ENCODE measurements at regions not wholly inside any gene's neighbourhood (a gene's known extent, or its start where the extent isn't known, plus 50 kb on each side); places are given as distances from the start of the nearest gene placed in this dataset.

DNA sequence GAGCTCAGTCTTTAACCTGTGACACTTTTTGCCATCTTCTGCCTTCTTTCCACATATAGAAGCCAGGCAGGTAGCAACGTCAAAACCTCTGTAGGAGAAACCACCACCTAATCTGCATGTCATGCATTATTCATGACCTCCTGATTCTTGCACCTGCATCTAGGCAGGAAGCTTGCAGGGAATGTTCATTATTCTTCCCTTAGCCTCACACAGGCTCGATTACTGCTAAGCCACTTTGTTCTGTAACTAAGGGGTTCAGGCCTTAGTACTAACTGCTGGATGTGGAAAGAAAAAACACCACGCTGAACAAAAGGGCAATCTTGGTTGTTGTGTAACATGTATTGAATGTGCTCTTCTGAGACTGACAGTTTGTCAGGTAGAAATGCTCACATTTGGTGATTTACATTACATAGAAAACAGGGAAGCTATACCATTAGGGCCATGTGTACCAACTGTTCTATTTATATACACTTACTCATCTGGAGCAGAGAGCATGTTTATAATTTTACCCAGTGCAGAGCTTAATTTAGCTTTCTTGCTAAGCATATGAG, 366.9 kb downstream of the KLF12 start:
- no peak for ATAC-seq

DNA sequence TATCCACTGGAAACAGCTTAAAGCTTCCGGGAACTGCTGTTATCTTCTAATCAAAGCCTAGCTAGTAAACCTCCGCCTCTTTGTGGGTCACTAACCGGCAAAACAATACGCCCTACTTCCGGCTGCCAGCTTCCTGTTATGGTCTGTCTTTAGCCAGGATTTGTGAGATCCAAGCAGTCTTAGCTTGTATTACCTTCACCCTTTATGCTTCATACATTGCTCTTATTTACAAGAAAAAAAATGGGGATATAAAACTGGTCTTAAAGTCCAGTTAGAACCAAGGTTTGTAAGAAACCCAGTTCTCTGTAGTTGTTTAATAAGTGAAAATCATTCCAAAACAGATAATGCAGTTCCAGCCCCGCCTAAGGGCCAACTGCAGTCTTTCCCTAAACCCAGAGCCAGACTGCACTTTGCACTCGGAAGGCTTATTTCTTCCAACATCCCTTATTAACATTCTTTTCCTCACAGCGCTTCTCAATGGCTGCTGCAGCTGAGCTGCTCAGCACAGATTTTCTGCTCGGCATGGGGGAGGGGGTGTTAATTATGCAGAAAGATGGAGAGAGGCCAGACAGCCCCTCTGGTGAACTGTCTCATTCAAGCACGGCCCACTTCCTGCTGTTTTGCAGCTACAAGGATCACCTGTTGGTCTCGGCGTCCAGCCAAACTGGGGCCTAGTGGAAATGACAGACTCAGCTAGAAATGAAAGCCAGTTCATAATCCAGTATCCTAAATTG, 368.4 kb downstream of the KLF12 start:
- TF ChIP-seq GLIS3 (CRISPR knock-in tag; IDR thresholded peaks at IDR 0.05): no peak
- no peak for TF ChIP-seq BACH2 (CRISPR knock-in tag; IDR thresholded peaks at IDR 0.05; ENCODE audit: borderline replicate concordance)
- TF ChIP-seq, protein P1, sequence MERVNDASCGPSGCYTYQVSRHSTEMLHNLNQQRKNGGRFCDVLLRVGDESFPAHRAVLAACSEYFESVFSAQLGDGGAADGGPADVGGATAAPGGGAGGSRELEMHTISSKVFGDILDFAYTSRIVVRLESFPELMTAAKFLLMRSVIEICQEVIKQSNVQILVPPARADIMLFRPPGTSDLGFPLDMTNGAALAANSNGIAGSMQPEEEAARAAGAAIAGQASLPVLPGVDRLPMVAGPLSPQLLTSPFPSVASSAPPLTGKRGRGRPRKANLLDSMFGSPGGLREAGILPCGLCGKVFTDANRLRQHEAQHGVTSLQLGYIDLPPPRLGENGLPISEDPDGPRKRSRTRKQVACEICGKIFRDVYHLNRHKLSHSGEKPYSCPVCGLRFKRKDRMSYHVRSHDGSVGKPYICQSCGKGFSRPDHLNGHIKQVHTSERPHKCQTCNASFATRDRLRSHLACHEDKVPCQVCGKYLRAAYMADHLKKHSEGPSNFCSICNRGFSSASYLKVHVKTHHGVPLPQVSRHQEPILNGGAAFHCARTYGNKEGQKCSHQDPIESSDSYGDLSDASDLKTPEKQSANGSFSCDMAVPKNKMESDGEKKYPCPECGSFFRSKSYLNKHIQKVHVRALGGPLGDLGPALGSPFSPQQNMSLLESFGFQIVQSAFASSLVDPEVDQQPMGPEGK (CRISPR knock-in tag; IDR thresholded peaks at IDR 0.05; ENCODE audit: borderline replicate concordance): no peak
- TF ChIP-seq ZNF565 (CRISPR knock-in tag; conservative IDR thresholded peaks at IDR 0.05; ENCODE audit: low read depth): no peak
- no peak for TF ChIP-seq TOX (CRISPR knock-in tag; IDR thresholded peaks at IDR 0.05; ENCODE audit: borderline replicate concordance)
- TF ChIP-seq TCF4 (CRISPR knock-in tag; IDR thresholded peaks at IDR 0.05; ENCODE audit: borderline replicate concordance): peak; percentile 68; the same call in 1 of the 2 replicates
- TF ChIP-seq, protein P2, sequence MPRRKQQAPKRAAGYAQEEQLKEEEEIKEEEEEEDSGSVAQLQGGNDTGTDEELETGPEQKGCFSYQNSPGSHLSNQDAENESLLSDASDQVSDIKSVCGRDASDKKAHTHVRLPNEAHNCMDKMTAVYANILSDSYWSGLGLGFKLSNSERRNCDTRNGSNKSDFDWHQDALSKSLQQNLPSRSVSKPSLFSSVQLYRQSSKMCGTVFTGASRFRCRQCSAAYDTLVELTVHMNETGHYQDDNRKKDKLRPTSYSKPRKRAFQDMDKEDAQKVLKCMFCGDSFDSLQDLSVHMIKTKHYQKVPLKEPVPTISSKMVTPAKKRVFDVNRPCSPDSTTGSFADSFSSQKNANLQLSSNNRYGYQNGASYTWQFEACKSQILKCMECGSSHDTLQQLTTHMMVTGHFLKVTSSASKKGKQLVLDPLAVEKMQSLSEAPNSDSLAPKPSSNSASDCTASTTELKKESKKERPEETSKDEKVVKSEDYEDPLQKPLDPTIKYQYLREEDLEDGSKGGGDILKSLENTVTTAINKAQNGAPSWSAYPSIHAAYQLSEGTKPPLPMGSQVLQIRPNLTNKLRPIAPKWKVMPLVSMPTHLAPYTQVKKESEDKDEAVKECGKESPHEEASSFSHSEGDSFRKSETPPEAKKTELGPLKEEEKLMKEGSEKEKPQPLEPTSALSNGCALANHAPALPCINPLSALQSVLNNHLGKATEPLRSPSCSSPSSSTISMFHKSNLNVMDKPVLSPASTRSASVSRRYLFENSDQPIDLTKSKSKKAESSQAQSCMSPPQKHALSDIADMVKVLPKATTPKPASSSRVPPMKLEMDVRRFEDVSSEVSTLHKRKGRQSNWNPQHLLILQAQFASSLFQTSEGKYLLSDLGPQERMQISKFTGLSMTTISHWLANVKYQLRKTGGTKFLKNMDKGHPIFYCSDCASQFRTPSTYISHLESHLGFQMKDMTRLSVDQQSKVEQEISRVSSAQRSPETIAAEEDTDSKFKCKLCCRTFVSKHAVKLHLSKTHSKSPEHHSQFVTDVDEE (CRISPR knock-in tag; IDR thresholded peaks at IDR 0.05): peak; percentile 84
- TF ChIP-seq, protein P3, sequence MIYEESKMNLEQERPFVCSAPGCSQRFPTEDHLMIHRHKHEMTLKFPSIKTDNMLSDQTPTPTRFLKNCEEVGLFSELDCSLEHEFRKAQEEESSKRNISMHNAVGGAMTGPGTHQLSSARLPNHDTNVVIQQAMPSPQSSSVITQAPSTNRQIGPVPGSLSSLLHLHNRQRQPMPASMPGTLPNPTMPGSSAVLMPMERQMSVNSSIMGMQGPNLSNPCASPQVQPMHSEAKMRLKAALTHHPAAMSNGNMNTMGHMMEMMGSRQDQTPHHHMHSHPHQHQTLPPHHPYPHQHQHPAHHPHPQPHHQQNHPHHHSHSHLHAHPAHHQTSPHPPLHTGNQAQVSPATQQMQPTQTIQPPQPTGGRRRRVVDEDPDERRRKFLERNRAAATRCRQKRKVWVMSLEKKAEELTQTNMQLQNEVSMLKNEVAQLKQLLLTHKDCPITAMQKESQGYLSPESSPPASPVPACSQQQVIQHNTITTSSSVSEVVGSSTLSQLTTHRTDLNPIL (CRISPR knock-in tag; IDR thresholded peaks at IDR 0.05; ENCODE audit: low read depth): no peak
- TF ChIP-seq, protein P4, sequence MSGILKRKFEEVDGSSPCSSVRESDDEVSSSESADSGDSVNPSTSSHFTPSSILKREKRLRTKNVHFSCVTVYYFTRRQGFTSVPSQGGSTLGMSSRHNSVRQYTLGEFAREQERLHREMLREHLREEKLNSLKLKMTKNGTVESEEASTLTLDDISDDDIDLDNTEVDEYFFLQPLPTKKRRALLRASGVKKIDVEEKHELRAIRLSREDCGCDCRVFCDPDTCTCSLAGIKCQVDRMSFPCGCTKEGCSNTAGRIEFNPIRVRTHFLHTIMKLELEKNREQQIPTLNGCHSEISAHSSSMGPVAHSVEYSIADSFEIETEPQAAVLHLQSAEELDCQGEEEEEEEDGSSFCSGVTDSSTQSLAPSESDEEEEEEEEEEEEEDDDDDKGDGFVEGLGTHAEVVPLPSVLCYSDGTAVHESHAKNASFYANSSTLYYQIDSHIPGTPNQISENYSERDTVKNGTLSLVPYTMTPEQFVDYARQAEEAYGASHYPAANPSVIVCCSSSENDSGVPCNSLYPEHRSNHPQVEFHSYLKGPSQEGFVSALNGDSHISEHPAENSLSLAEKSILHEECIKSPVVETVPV (CRISPR knock-in tag; IDR thresholded peaks at IDR 0.05): no peak
- no peak for TF ChIP-seq ZNF8 (CRISPR knock-in tag; IDR thresholded peaks at IDR 0.05)
- no peak for TF ChIP-seq RARB (CRISPR knock-in tag; IDR thresholded peaks at IDR 0.05)
- TF ChIP-seq SNAI2 (CRISPR knock-in tag; IDR thresholded peaks at IDR 0.05): peak; percentile 66; the same call in 1 of the 2 replicates
- ATAC-seq: peak; percentile 87

More for the DNA sequence above, 366.9 kb downstream of the KLF12 start:
- TF ChIP-seq OSR1 (CRISPR knock-in tag; IDR thresholded peaks at IDR 0.05) (no peak), CSDC2 (CRISPR knock-in tag; IDR thresholded peaks at IDR 0.05) (no peak), ESRRG (CRISPR knock-in tag; IDR thresholded peaks at IDR 0.05) (no peak)
- TF ChIP-seq, protein P2 (CRISPR knock-in tag; IDR thresholded peaks at IDR 0.05): no peak

DNA sequence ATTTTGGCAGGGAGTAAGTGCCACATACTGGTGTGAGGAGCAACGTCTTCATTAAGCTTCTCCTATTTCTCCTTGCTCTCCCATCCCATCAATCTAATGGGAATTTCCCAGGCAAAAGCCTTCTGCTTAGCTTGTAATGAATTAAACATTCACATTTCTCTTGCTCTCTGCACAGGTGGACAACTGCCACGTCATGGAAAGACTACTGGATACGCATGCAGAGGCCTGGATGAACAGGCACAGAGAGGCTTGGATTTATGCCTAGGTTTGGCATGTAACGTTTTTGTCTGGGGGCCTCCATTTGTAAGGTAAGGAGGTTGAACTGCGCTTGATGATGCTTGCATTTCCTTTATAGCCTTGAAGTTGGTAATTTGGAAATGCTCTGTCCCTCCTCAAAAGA, 374.8 kb downstream of the KLF12 start:
- TF ChIP-seq OSR1 (CRISPR knock-in tag; IDR thresholded peaks at IDR 0.05): no peak
- no peak for TF ChIP-seq ZNF8 (CRISPR knock-in tag; IDR thresholded peaks at IDR 0.05)
- no peak for TF ChIP-seq BACH2 (CRISPR knock-in tag; IDR thresholded peaks at IDR 0.05; ENCODE audit: borderline replicate concordance)
- no peak for TF ChIP-seq RARB (CRISPR knock-in tag; IDR thresholded peaks at IDR 0.05)
- TF ChIP-seq PPARA (CRISPR knock-in tag; IDR thresholded peaks at IDR 0.05; ENCODE audit: borderline replicate concordance): no peak
- no peak for TF ChIP-seq TCF4 (CRISPR knock-in tag; IDR thresholded peaks at IDR 0.05; ENCODE audit: borderline replicate concordance)
- no peak for TF ChIP-seq SNAI2 (CRISPR knock-in tag; IDR thresholded peaks at IDR 0.05)
- TF ChIP-seq ZNF70 (CRISPR knock-in tag; IDR thresholded peaks at IDR 0.05): no peak
- no peak for TF ChIP-seq ZNF565 (CRISPR knock-in tag; conservative IDR thresholded peaks at IDR 0.05; ENCODE audit: low read depth)
- TF ChIP-seq ZC3H10 (CRISPR knock-in tag; IDR thresholded peaks at IDR 0.05): no peak
- TF ChIP-seq, protein P3 (CRISPR knock-in tag; IDR thresholded peaks at IDR 0.05; ENCODE audit: low read depth): no peak
- no peak for TF ChIP-seq TOX (CRISPR knock-in tag; IDR thresholded peaks at IDR 0.05; ENCODE audit: borderline replicate concordance)
- TF ChIP-seq, protein P2 (CRISPR knock-in tag; IDR thresholded peaks at IDR 0.05): no peak

More for the DNA sequence above, 374.8 kb downstream of the KLF12 start:
- no peak for ATAC-seq
